Esophagus muscularis mucosa (tissue), 4 donors: ENCODE measurements at regions not wholly inside any gene's neighbourhood (a gene's known extent, or its start where the extent isn't known, plus 50 kb on each side); places are given as distances from the start of the nearest gene placed in this dataset.

Experiments used
- EP300 ChIP-seq: sonication (generic); formaldehyde crosslinking; IDR thresholded peaks from one replicate; pipeline ENCODE4 v1.6.1; 2017; ENCODE audit warnings: antibody characterized with exemption
- POLR2A ChIP-seq: fragments of 450-650 bp; IDR thresholded peaks from one replicate; pipeline ENCODE4 v1.6.1; 2017; ENCODE audit warnings: antibody characterized with exemption, moderate library complexity, mild to moderate bottlenecking, low read depth
- POLR2AphosphoS5 ChIP-seq, 2 donors: sonication (generic); formaldehyde crosslinking; IDR thresholded peaks; one replicate each; pipeline ENCODE4 v1.6.1; 2017; ENCODE audit warnings: antibody characterized with exemption in 2 of 2
- TF ChIP-seq, protein P1 (sequence below), 3 experiments: fragments of 200-600 bp in 2 of 3; fragments of 450-650 bp in 1 of 3; sonication (generic) in 2 of 3; IDR thresholded peaks; one replicate each; pipeline ENCODE4 v1.5.1; 2017 to 2019; ENCODE audit warnings: antibody characterized with exemption in 3 of 3, mild to moderate bottlenecking in 2 of 3, moderate library complexity in 1 of 3

DNA sequence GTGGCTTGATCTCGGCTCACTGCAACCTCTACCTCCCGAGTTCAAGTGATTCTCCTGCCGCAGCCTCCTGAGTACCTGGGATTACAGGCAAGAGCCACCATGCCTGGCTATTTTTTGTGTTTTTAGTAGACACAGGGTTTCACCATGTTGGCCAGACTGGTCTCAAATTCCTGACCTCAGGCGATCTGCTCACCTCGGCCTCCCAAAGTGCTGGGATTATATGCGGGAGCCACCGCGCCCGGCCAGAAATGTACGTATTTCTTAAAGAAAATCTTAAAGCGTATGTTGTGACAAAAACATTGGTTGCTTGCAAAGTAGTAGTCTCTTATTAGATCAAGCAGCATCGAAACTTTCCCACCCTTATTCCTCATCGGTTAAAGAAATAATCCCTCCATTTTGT, 748.9 kb upstream of the NR2F2 start:
- TF ChIP-seq, protein P1, sequence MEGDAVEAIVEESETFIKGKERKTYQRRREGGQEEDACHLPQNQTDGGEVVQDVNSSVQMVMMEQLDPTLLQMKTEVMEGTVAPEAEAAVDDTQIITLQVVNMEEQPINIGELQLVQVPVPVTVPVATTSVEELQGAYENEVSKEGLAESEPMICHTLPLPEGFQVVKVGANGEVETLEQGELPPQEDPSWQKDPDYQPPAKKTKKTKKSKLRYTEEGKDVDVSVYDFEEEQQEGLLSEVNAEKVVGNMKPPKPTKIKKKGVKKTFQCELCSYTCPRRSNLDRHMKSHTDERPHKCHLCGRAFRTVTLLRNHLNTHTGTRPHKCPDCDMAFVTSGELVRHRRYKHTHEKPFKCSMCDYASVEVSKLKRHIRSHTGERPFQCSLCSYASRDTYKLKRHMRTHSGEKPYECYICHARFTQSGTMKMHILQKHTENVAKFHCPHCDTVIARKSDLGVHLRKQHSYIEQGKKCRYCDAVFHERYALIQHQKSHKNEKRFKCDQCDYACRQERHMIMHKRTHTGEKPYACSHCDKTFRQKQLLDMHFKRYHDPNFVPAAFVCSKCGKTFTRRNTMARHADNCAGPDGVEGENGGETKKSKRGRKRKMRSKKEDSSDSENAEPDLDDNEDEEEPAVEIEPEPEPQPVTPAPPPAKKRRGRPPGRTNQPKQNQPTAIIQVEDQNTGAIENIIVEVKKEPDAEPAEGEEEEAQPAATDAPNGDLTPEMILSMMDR (IDR thresholded peaks at IDR 0.05) = no peak
- TF ChIP-seq POLR2A = no peak
- no peak for TF ChIP-seq POLR2AphosphoS5 (IDR thresholded peaks at IDR 0.05)
- no peak for TF ChIP-seq EP300
